MCF 10A (cell line): ENCODE measurements at regions not wholly inside any gene's neighbourhood (a gene's known extent, or its start where the extent isn't known, plus 50 kb on each side); places are given as distances from the start of the nearest gene placed in this dataset.

Source experiments
- BruUV-seq: library from RNA; stranded (reverse); fragments of 400-500 nt; replicated peaks from 2 replicates; lab custom pipeline; 2021; lab: Mats Ljungman, UMichigan
- CTCF ChIA-PET: fragments of 300-600 bp; sonication (Branson Sonifier 250); formaldehyde crosslinking; extraction: SDS; loops from one replicate; lab custom pipeline; 2021; ENCODE audit warnings: antibody characterized with exemption, inconsistent platforms; lab: Yijun Ruan, JAX
- POLR2A ChIA-PET: fragments of 300-600, 350-650 bp; sonication (Branson Sonifier 250); formaldehyde crosslinking; extraction: SDS; loops from one replicate; lab custom pipeline; 2020; ENCODE audit warnings: antibody characterized with exemption, inconsistent platforms; lab: Yijun Ruan, JAX
- DNase-seq: peaks from one replicate; pipeline ENCODE4 v3.0.0-alpha.2; 2018; ENCODE audit not compliant: unreplicated experiment
- H3K27ac Mint-ChIP-seq: one replicate; pipeline ENCODE4 v1.8.0; 2022; ENCODE audit warnings: mild to moderate bottlenecking, low read depth, mixed read lengths; ENCODE audit not compliant: unreplicated experiment
- H3K27me3 Mint-ChIP-seq: one replicate; pipeline ENCODE4 v1.8.0; 2022; ENCODE audit warnings: mixed read lengths; ENCODE audit not compliant: insufficient read depth, unreplicated experiment
- H3K36me3 Mint-ChIP-seq: one replicate; pipeline ENCODE4 v1.8.0; 2022; ENCODE audit warnings: mild to moderate bottlenecking, moderate library complexity, mixed read lengths; ENCODE audit not compliant: insufficient read depth, unreplicated experiment
- H3K4me1 Mint-ChIP-seq: one replicate; pipeline ENCODE4 v1.8.0; 2022; ENCODE audit warnings: mixed read lengths; ENCODE audit not compliant: insufficient read depth, unreplicated experiment
- H3K4me3 Mint-ChIP-seq: one replicate; pipeline ENCODE4 v1.8.0; 2022; ENCODE audit warnings: mild to moderate bottlenecking, moderate library complexity, mixed read lengths; ENCODE audit not compliant: unreplicated experiment
- H3K9me3 Mint-ChIP-seq: one replicate; pipeline ENCODE4 v1.8.0; 2022; ENCODE audit warnings: mixed read lengths; ENCODE audit not compliant: unreplicated experiment
- intact Hi-C: fragments of 100-400 bp; cut with micrococcal nuclease; formaldehyde crosslinking; loops from 2 replicates; pipeline ENCODE4 v1.14.1; 2022
- TF ChIP-seq, protein P1 (sequence below): fragments of 200-600 bp; IDR thresholded peaks from one replicate; pipeline ENCODE4 v1.8.0; 2022; ENCODE audit warnings: antibody characterized with exemption, mild to moderate bottlenecking; ENCODE audit not compliant: unreplicated experiment

DNA sequence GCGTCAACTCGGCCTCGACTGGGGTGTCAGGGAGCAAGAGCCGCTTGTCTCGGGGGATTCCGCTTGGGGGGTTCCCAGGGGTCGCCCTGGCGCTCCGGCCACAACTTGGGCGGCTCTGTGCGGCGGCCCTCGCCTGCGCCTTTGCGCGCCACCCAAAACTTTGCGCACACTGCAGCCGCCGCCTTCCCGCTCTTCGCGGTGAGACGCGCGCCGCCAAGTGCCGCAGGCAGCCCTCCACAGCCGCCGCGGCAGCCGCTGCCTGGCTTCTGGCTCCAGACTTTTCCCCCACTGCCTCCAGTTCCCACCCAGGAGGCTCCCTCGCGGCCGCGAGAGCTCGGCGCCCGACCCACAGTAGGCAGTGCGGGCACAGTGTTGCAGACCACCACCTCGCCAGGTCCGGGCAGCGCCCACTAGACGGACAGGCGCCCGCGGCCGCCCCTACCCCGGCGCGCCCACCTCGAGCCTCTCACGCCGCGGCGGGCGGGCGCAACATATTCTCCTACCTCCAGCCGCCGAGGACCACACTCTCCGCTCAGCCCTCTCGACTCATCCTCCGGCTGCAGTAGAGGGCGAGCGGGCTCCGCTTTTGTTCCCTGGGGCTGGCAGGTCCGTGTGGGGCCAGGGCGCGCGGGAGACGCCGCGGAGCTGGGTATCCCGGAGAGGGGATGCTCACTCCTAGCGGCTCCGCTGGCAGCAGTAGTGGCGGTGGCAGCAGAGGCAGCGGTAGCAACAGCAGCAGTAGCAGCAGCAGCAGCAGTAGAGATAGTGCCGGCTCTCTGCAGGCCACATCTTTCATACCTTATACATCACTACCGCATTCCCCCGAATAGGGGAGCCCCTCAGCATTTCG, 296.6 kb downstream of the OMA1 start:
- Mint-ChIP-seq H3K27me3 (peaks cover 50% of the 10 kb centered on the region), H3K27ac (no peak overlapping the region), H3K4me1 (no peaks in the 10 kb centered on the region), H3K4me3 (no peak overlapping the region), H3K9me3 (no peaks in the 10 kb centered on the region), H3K36me3 (no peaks in the 10 kb centered on the region)
- DNase-seq, result no peak
- no TSS peak for BruUV-seq
- TF ChIP-seq, protein P1, sequence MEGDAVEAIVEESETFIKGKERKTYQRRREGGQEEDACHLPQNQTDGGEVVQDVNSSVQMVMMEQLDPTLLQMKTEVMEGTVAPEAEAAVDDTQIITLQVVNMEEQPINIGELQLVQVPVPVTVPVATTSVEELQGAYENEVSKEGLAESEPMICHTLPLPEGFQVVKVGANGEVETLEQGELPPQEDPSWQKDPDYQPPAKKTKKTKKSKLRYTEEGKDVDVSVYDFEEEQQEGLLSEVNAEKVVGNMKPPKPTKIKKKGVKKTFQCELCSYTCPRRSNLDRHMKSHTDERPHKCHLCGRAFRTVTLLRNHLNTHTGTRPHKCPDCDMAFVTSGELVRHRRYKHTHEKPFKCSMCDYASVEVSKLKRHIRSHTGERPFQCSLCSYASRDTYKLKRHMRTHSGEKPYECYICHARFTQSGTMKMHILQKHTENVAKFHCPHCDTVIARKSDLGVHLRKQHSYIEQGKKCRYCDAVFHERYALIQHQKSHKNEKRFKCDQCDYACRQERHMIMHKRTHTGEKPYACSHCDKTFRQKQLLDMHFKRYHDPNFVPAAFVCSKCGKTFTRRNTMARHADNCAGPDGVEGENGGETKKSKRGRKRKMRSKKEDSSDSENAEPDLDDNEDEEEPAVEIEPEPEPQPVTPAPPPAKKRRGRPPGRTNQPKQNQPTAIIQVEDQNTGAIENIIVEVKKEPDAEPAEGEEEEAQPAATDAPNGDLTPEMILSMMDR, result no peak
- ChIA-PET CTCF (interaction anchor here (1.2 kb wide), 1 partner anchor 44 kb away, joined by 3 read pairs; no protein-coding TSS in a partner anchor), POLR2A (no interaction called here)
- intact Hi-C loops, result no loop called here

DNA sequence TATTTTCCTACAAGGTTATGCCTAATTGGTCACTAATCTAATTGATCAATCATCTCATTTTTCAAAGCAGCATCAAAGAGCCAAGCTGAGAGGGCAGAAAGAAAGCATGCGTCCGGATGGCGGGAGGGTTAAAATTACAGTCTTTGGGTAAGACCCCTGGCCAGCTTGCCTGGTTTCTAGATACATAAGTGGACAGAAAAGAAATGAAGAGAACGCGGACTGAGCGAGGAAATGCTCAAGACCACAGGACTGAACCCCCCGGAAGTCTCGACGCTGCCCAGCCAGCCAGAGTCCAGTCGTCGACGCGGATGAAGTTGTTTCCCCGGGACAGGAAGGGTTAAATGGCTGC, 297.2 kb downstream of the OMA1 start:
- CTCF ChIA-PET, result no interaction called here
- no peaks in the 10 kb centered on the region for H3K9me3 Mint-ChIP-seq
- BruUV-seq, result no TSS peak
- intact Hi-C loops, result no loop called here
- H3K4me3 Mint-ChIP-seq, result no peak overlapping the region
- no peak for DNase-seq
- TF ChIP-seq, protein P1, result no peak
- POLR2A ChIA-PET, result interaction anchor here (0.7 kb wide), 1 partner anchor 149 kb away, joined by 3 read pairs; no protein-coding TSS in a partner anchor
- no peaks in the 10 kb centered on the region for H3K4me1 Mint-ChIP-seq
- peaks cover 50% of the 10 kb centered on the region for H3K27me3 Mint-ChIP-seq
- H3K36me3 Mint-ChIP-seq, result no peaks in the 10 kb centered on the region
- no peak overlapping the region for H3K27ac Mint-ChIP-seq

DNA sequence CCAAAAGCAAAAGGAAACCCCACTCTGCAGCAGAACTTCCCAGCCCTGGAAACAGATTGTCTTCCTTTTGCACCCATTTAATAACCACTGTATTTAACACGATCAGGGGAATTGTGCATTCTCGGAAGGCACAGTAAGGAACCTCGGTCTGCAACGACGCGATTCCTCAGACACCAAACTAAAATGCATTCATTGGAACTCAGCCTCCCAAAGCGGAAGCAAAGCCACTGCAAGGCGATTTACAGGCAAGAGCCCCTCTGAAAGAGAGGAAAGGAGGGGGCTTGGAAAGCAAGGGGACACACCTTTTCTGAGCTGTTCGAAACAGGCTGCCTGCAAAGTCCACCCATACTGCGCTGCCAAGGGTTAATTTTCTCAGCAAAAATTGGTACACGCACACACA, 297.7 kb downstream of the OMA1 start:
- Mint-ChIP-seq H3K4me1 (no peaks in the 10 kb centered on the region), H3K4me3 (no peak overlapping the region), H3K9me3 (no peaks in the 10 kb centered on the region), H3K27ac (no peak overlapping the region), H3K36me3 (no peaks in the 10 kb centered on the region), H3K27me3 (peaks cover 50% of the 10 kb centered on the region)
- intact Hi-C loops, result no loop called here
- DNase-seq, result no peak
- ChIA-PET CTCF (no interaction called here), POLR2A (interaction anchor here (0.7 kb wide), 1 partner anchor 150 kb away, joined by 3 read pairs; no protein-coding TSS in a partner anchor)
- TF ChIP-seq, protein P1, result no peak
- BruUV-seq, result no TSS peak

DNA sequence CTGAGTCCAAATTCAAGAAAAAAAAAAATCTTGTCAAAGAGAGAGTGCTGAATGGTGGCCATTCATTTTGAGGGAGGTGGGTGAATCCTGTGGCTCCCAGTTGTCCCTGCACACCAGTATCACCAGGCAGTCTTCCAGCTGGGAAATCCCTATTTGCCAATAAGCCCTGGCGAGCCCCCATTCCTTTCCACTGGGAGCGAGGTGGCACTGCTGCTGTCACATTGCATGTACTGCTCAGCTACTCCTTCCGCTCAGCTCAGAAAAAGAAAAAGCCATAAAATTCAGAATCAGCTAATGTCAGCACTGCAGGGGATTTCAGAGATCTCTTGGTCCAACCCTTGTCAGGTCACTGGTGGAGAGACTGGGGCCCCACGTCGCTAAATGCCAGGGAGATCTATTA, 298.5 kb downstream of the OMA1 start:
- H3K4me3 Mint-ChIP-seq, result no peak overlapping the region
- no peaks in the 10 kb centered on the region for H3K36me3 Mint-ChIP-seq
- no peaks in the 10 kb centered on the region for H3K9me3 Mint-ChIP-seq
- peaks cover 56% of the 10 kb centered on the region for H3K27me3 Mint-ChIP-seq
- no TSS peak for BruUV-seq
- ChIA-PET CTCF (no interaction called here), POLR2A (no interaction called here)
- TF ChIP-seq, protein P1, result no peak
- H3K27ac Mint-ChIP-seq, result no peak overlapping the region
- DNase-seq, result no peak
- H3K4me1 Mint-ChIP-seq, result no peaks in the 10 kb centered on the region
- intact Hi-C loops, result no loop called here
